ENCODE measurements at regions not wholly inside any gene's neighbourhood (a gene's known extent, or its start where the extent isn't known, plus 50 kb on each side); places are given as distances from the start of the nearest gene placed in this dataset.
"Not testable (repeated sequence)": the region's sequence is repeated elsewhere in the genome, so short reads cannot be mapped to it uniquely, and the experiment has no call there.

GRCh38 chr11:90455347-90455920, 232.6 kb upstream of the CHORDC1 start:
- DNase-seq (ENCODE audit: low read depth, low spot score) = peak; percentile 36

GRCh38 chr11:90453525-90453924, 230.7 kb upstream of the CHORDC1 start:
- DNase-seq (ENCODE audit: low read depth, low spot score) = no peak

GRCh38 chr11:90449606-90450005, 226.8 kb upstream of the CHORDC1 start:
- no peak for DNase-seq (ENCODE audit: low read depth, low spot score)

GRCh38 chr11:90448256-90448655, 225.4 kb upstream of the CHORDC1 start:
- DNase-seq (ENCODE audit: low read depth, low spot score) = no peak

GRCh38 chr11:90447618-90448017, 224.8 kb upstream of the CHORDC1 start:
- DNase-seq (ENCODE audit: low read depth, low spot score) = no peak

GRCh38 chr11:90446207-90446606, 223.4 kb upstream of the CHORDC1 start:
- DNase-seq (ENCODE audit: low read depth, low spot score) = no peak

GRCh38 chr11:90438069-90438468, 215.2 kb upstream of the CHORDC1 start:
- DNase-seq (ENCODE audit: low read depth, low spot score) = peak; percentile 14

GRCh38 chr11:90434858-90435257, 212.0 kb upstream of the CHORDC1 start:
- peak; percentile 20 for DNase-seq (ENCODE audit: low read depth, low spot score)

GRCh38 chr11:90428836-90429235, 206.0 kb upstream of the CHORDC1 start:
- no peak for DNase-seq (ENCODE audit: low read depth, low spot score)

GRCh38 chr11:90426442-90426841, 203.6 kb upstream of the CHORDC1 start:
- no peak for DNase-seq (ENCODE audit: low read depth, low spot score)

GRCh38 chr11:90423378-90423777, 200.5 kb upstream of the CHORDC1 start:
- no peak for DNase-seq (ENCODE audit: low read depth, low spot score)

- not testable (repeated sequence) for DNase-seq (ENCODE audit: low read depth, low spot score)
Observed at GRCh38 chr11:90422787-90423186, 199.9 kb upstream of the CHORDC1 start.

- no peak for DNase-seq (ENCODE audit: low read depth, low spot score)
Observed at GRCh38 chr11:90414221-90414620, 191.4 kb upstream of the CHORDC1 start.

- no peak for DNase-seq (ENCODE audit: low read depth, low spot score)
Observed at GRCh38 chr11:90407350-90407749, 184.5 kb upstream of the CHORDC1 start.

- no peak for DNase-seq (ENCODE audit: low read depth, low spot score)
Observed at GRCh38 chr11:90392692-90393091, 169.8 kb upstream of the CHORDC1 start.

GRCh38 chr11:90391756-90392155, 168.9 kb upstream of the CHORDC1 start:
- peak; percentile 89 for DNase-seq (ENCODE audit: low read depth, low spot score)

GRCh38 chr11:90380206-90380605, 157.4 kb upstream of the CHORDC1 start:
- DNase-seq (ENCODE audit: low read depth, low spot score) = no peak

- no peak for DNase-seq (ENCODE audit: low read depth, low spot score)
Observed at GRCh38 chr11:90373971-90374370, 151.1 kb upstream of the CHORDC1 start.

GRCh38 chr11:90364527-90364926, 141.7 kb upstream of the CHORDC1 start:
- no peak for DNase-seq (ENCODE audit: low read depth, low spot score)

- no peak for DNase-seq (ENCODE audit: low read depth, low spot score)
Observed at GRCh38 chr11:90363739-90364138, 140.9 kb upstream of the CHORDC1 start.

- DNase-seq (ENCODE audit: low read depth, low spot score) = no peak
Observed at GRCh38 chr11:90355200-90355599, 132.4 kb upstream of the CHORDC1 start.

GRCh38 chr11:90349731-90350130, 126.9 kb upstream of the CHORDC1 start:
- no peak for DNase-seq (ENCODE audit: low read depth, low spot score)

GRCh38 chr11:90344546-90344945, 121.7 kb upstream of the CHORDC1 start:
- DNase-seq (ENCODE audit: low read depth, low spot score) = no peak

- no peak for DNase-seq (ENCODE audit: low read depth, low spot score)
Observed at GRCh38 chr11:90343673-90344072, 120.8 kb upstream of the CHORDC1 start.
